Adrenal gland (tissue), 5 donors: ENCODE measurements at regions not wholly inside any gene's neighbourhood (a gene's known extent, or its start where the extent isn't known, plus 50 kb on each side); places are given as distances from the start of the nearest gene placed in this dataset.

Experiments used
- POLR2A ChIP-seq, 2 donors: fragments of 450-650 bp; IDR thresholded peaks; one replicate each; pipeline ENCODE4 v1.6.1; 2017; ENCODE audit warnings: antibody characterized with exemption in 2 of 2, mild to moderate bottlenecking in 2 of 2, moderate library complexity in 1 of 2
- TF ChIP-seq, protein P1 (sequence below), 6 experiments: fragments of 450-650 bp in 4 of 6; fragments of 200-600 bp in 2 of 6; sonication (generic) in 1 of 6; IDR thresholded peaks; 1 replicate in 5 of 6; 2 replicates in 1 of 6; pipeline versions ENCODE4 v1.5.1 to v1.8.0; 2016 to 2021; ENCODE audit warnings: antibody characterized with exemption in 6 of 6, mild to moderate bottlenecking in 2 of 6, moderate library complexity in 1 of 6
- donor health status: DM: no; HTN: no; CAD: no.

DNA sequence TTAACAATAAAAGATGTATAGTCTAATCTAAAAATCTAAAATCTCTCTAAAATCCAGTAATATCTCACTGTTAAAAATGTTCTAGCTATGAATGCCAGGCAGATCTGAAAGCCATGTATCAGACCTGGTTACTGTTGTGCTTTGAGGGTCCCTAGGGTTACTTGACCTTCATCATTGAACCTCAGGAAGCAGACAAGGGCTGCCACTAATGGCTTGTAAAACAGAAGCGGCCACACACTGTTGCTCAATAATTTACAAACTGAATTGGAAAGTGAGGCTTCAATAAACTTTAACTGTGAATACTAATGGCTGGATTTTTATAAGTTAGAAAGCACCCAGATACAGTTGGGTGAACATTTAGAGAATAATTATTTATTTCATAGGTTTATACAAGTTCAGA lies 198.0 kb upstream of the RPS23 start:
- TF ChIP-seq, protein P1, sequence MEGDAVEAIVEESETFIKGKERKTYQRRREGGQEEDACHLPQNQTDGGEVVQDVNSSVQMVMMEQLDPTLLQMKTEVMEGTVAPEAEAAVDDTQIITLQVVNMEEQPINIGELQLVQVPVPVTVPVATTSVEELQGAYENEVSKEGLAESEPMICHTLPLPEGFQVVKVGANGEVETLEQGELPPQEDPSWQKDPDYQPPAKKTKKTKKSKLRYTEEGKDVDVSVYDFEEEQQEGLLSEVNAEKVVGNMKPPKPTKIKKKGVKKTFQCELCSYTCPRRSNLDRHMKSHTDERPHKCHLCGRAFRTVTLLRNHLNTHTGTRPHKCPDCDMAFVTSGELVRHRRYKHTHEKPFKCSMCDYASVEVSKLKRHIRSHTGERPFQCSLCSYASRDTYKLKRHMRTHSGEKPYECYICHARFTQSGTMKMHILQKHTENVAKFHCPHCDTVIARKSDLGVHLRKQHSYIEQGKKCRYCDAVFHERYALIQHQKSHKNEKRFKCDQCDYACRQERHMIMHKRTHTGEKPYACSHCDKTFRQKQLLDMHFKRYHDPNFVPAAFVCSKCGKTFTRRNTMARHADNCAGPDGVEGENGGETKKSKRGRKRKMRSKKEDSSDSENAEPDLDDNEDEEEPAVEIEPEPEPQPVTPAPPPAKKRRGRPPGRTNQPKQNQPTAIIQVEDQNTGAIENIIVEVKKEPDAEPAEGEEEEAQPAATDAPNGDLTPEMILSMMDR (IDR thresholded peaks at IDR 0.05) = no peak
- no peak for TF ChIP-seq POLR2A (IDR thresholded peaks at IDR 0.05)
